ENCODE measurements at regions not wholly inside any gene's neighbourhood (a gene's known extent, or its start where the extent isn't known, plus 50 kb on each side); places are given as distances from the start of the nearest gene placed in this dataset.

DNA sequence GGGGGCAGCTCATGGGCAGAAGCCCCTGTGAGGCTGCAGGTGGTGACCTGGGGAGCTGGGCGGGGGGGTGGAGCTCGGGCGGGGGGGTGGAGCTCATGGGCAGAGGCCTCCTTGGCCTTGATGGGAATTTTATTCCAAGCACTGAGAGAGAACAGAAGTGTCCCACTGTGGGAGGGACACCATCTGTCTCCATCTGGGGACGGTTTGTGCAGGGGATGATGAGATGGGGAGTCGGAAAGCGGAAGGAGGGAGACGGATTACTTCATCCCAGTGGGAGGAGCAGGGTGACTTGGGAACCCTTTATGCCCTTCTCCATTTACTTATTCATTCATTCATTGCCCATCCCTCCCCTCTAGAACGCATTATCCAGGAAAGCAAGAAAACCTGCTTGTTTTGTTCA, 304.7 kb downstream of the ADGRD1 start:
- no peak for DNase-seq (ENCODE audit: extremely low spot score)
- POLR2A ChIA-PET = no interaction called here
- CTCF ChIA-PET = no interaction called here
- no peak for TF ChIP-seq TARDBP (IDR thresholded peaks at IDR 0.05)
- no peak for TF ChIP-seq HDGF (IDR thresholded peaks at IDR 0.05; ENCODE audit: borderline replicate concordance)
- TF ChIP-seq SP1 (IDR thresholded peaks at IDR 0.05) = no peak
- TF ChIP-seq FOXA1 (IDR thresholded peaks at IDR 0.05) = no peak
- no peak for TF ChIP-seq ARNT (IDR thresholded peaks at IDR 0.05)
- TF ChIP-seq FOXM1 (IDR thresholded peaks at IDR 0.05; ENCODE audit: borderline replicate concordance) = no peak
- no peak for TF ChIP-seq NFRKB (IDR thresholded peaks at IDR 0.05)
- TF ChIP-seq, protein P1, sequence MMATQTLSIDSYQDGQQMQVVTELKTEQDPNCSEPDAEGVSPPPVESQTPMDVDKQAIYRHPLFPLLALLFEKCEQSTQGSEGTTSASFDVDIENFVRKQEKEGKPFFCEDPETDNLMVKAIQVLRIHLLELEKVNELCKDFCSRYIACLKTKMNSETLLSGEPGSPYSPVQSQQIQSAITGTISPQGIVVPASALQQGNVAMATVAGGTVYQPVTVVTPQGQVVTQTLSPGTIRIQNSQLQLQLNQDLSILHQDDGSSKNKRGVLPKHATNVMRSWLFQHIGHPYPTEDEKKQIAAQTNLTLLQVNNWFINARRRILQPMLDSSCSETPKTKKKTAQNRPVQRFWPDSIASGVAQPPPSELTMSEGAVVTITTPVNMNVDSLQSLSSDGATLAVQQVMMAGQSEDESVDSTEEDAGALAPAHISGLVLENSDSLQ (IDR thresholded peaks at IDR 0.05) = no peak
- TF ChIP-seq FOXK2 (IDR thresholded peaks at IDR 0.05) = no peak
- no peak for TF ChIP-seq ELF4 (IDR thresholded peaks at IDR 0.05)
- no peak for TF ChIP-seq CTBP1 (IDR thresholded peaks at IDR 0.05; ENCODE audit: borderline replicate concordance)

DNA sequence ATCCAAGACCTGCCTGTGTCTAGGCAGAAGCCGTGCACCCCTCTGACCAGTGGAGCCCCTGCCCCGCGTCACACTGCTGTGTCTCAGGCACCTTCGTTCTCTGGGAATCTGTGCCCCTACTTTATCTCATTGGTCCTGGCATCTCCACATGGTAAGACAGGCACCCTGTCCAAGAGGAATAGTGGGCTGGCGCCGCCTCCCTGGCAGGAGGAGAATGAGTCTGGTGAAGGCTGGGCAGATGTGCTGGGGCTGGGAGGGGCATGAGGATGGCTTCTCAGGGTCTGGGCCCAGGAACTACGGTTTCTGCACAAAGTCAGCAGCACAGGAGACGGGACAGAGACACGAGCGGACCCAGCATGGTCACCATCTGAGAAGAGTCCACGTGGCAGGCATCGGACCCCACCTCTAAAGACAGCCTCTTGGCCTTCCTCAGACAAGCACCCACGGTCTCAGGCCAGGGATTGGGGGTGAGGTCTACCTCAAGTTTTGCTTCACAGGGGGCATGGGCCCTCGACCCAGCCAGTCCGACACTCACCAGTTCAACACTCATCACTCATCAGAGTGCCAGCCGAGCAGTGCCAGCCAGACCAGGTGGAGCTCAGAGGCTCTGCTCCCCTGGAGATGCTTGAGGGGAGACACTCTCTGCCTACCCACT, 306.7 kb downstream of the ADGRD1 start:
- ChIA-PET CTCF (no interaction called here), POLR2A (no interaction called here)
- DNase-seq (ENCODE audit: extremely low spot score) = no peak
- no peak for TF ChIP-seq CTBP1 (IDR thresholded peaks at IDR 0.05; ENCODE audit: borderline replicate concordance)
- no peak for TF ChIP-seq FOXM1 (IDR thresholded peaks at IDR 0.05; ENCODE audit: borderline replicate concordance)
- no peak for TF ChIP-seq FOXA1 (IDR thresholded peaks at IDR 0.05)
- TF ChIP-seq FOXK2 (IDR thresholded peaks at IDR 0.05) = no peak
- no peak for TF ChIP-seq SP1 (IDR thresholded peaks at IDR 0.05)
- TF ChIP-seq TARDBP (IDR thresholded peaks at IDR 0.05) = no peak
- no peak for TF ChIP-seq L3MBTL2 (conservative IDR thresholded peaks at IDR 0.05)
- TF ChIP-seq ELF4 (IDR thresholded peaks at IDR 0.05) = no peak
- TF ChIP-seq LEF1 (IDR thresholded peaks at IDR 0.05; ENCODE audit: borderline replicate concordance) = no peak

DNA sequence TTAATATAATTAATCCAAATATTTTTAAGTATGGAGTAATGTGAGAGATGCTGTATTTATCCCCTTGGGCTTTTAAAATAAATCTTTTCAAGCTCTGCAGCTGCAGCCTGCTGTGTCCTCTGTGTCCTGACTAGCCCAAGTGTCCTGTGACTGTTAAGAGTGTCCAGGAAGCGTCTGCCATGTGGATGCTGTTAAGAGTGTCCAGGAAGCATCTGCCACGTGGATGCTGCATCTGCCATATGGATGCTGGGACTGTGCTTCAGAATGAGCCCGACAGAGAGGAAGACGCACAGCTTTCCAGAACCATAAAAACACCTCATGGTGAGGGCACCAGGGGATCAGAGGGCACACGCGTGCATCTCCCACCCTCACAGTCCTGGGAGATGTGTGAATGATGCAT, 307.2 kb downstream of the ADGRD1 start:
- DNase-seq (ENCODE audit: extremely low spot score) = no peak
- ChIA-PET CTCF (no interaction called here), POLR2A (no interaction called here)
- TF ChIP-seq FOXA1 (IDR thresholded peaks at IDR 0.05) (no peak), FOXK2 (IDR thresholded peaks at IDR 0.05) (no peak), L3MBTL2 (conservative IDR thresholded peaks at IDR 0.05) (no peak)
- TF ChIP-seq, protein P1 (IDR thresholded peaks at IDR 0.05) = no peak

DNA sequence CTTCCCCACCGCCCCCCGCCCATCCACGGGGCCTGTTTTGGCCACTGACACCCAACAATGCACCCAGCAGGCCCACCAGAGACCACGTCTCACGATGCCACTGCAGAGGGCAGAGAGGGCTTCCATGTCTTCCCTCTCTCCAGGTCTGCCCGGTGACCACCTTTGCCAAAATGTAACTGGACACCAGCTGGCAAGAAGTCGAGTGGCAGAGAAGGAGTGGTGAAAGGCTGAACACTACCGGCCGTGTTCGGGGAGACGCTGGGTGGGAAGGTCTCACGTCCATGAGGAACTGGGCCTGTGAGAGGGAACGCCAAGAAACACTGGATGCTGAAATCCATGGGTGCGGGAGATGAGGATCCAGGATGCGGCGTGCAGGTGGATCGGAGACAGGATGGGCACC, 308.2 kb downstream of the ADGRD1 start:
- POLR2A ChIA-PET = no interaction called here
- DNase-seq (ENCODE audit: extremely low spot score) = no peak
- CTCF ChIA-PET = no interaction called here
- TF ChIP-seq ARNT (IDR thresholded peaks at IDR 0.05) (no peak), FOXA1 (IDR thresholded peaks at IDR 0.05) (no peak), LEF1 (IDR thresholded peaks at IDR 0.05; ENCODE audit: borderline replicate concordance) (no peak), CTBP1 (IDR thresholded peaks at IDR 0.05; ENCODE audit: borderline replicate concordance) (no peak), TARDBP (IDR thresholded peaks at IDR 0.05) (no peak), BHLHE40 (IDR thresholded peaks at IDR 0.05; ENCODE audit: borderline replicate concordance) (no peak), FOXK2 (IDR thresholded peaks at IDR 0.05) (no peak), ELF4 (IDR thresholded peaks at IDR 0.05) (no peak)

DNA sequence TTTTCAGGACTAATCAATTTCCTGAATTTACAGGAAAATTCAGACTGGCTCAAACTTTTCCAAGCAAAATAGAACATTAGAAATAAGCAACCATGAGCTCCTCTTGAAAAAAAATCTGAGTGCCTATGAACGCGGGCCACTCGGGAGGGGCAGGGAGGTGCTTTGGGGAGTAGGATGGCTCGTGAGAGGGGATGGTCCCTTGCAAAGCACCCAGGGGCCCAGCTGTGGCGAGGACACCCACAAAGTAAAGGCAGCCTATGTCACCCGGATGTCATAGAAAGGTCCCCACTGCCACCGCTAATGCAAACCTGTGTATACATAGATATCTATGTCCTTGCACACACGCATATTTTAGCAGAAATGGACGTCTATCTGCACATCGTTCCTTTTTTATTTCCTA, 309.9 kb downstream of the ADGRD1 start:
- CTCF ChIA-PET = interaction anchor here (0.6 kb wide), 1 partner anchor 132 kb away, joined by 4 read pairs; no protein-coding TSS in a partner anchor
- DNase-seq (ENCODE audit: extremely low spot score) = no peak

DNA sequence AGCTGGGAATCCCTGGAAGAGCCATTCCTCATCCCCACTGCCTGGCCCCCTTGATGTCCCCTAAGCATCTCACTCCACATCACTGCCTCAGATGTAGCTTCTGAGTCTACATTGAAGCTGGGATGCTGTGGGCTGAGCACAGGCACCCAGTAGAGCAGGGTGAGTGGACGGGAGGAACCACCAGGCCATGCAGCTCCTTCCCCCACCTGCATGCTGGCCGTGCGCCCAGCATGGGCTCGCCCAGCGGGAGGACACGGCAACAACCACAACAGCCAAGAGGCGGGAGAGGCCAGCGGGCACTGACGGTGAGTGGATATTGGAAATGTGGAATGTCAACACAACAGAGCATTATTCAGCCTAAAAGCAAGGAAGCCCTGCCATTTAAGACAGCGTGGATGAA, 310.9 kb downstream of the ADGRD1 start:
- CTCF ChIA-PET = interaction anchor here (1.0 kb wide), 1 partner anchor 9 kb away, joined by 3 read pairs; no protein-coding TSS in a partner anchor
- POLR2A ChIA-PET = no interaction called here
- no peak for DNase-seq (ENCODE audit: extremely low spot score)
- TF ChIP-seq BHLHE40 (IDR thresholded peaks at IDR 0.05; ENCODE audit: borderline replicate concordance) (no peak), TARDBP (IDR thresholded peaks at IDR 0.05) (no peak), FOXA1 (IDR thresholded peaks at IDR 0.05) (no peak), SUZ12 (IDR thresholded peaks at IDR 0.05) (no peak), LEF1 (IDR thresholded peaks at IDR 0.05; ENCODE audit: borderline replicate concordance) (no peak), ELF4 (IDR thresholded peaks at IDR 0.05) (no peak), FOXK2 (IDR thresholded peaks at IDR 0.05) (no peak), FOXM1 (IDR thresholded peaks at IDR 0.05; ENCODE audit: borderline replicate concordance) (no peak), L3MBTL2 (conservative IDR thresholded peaks at IDR 0.05) (no peak), NFRKB (IDR thresholded peaks at IDR 0.05) (no peak), CTBP1 (IDR thresholded peaks at IDR 0.05; ENCODE audit: borderline replicate concordance) (no peak), ARNT (IDR thresholded peaks at IDR 0.05) (no peak)

More for the DNA sequence above, 309.9 kb downstream of the ADGRD1 start:
- TF ChIP-seq, protein P1 (IDR thresholded peaks at IDR 0.05) = no peak
- no peak for TF ChIP-seq FOXA1 (IDR thresholded peaks at IDR 0.05)
- no peak for TF ChIP-seq BHLHE40 (IDR thresholded peaks at IDR 0.05; ENCODE audit: borderline replicate concordance)
- TF ChIP-seq LEF1 (IDR thresholded peaks at IDR 0.05; ENCODE audit: borderline replicate concordance) = no peak
- TF ChIP-seq L3MBTL2 (conservative IDR thresholded peaks at IDR 0.05) = no peak
- TF ChIP-seq CTBP1 (IDR thresholded peaks at IDR 0.05; ENCODE audit: borderline replicate concordance) = no peak
- no peak for TF ChIP-seq FOXM1 (IDR thresholded peaks at IDR 0.05; ENCODE audit: borderline replicate concordance)
- no peak for TF ChIP-seq HDGF (IDR thresholded peaks at IDR 0.05; ENCODE audit: borderline replicate concordance)
- POLR2A ChIA-PET = no interaction called here
